Mesendoderm (in vitro differentiated cells): ENCODE measurements at regions not wholly inside any gene's neighbourhood (a gene's known extent, or its start where the extent isn't known, plus 50 kb on each side); places are given as distances from the start of the nearest gene placed in this dataset.

ENCODE experiments used
- DNase-seq: peaks from one replicate; pipeline ENCODE4 v3.0.0; 2013
- H2AK5ac ChIP-seq: 2 replicates; pipeline ENCODE4 v1.6.1; 2013; ENCODE audit warnings: low read length, inconsistent platforms
- H2BK120ac ChIP-seq: 2 replicates; pipeline ENCODE4 v1.6.1; 2013; ENCODE audit warnings: low read depth, mild to moderate bottlenecking, low read length, moderate library complexity, mixed read lengths
- H2BK15ac ChIP-seq: replicated peaks from 2 replicates; pipeline ENCODE4 v1.6.1; 2013; ENCODE audit warnings: low read depth, mild to moderate bottlenecking, moderate library complexity
- H2BK5ac ChIP-seq: 2 replicates; pipeline ENCODE4 v1.6.1; 2013; ENCODE audit warnings: low read length, inconsistent platforms
- H3K18ac ChIP-seq: 2 replicates; pipeline ENCODE4 v1.6.1; 2013; ENCODE audit warnings: mild to moderate bottlenecking, low read length, mixed read lengths
- H3K23ac ChIP-seq: one replicate; pipeline ENCODE4 v1.6.1; 2013; ENCODE audit warnings: low read length
- H3K27ac ChIP-seq: 2 replicates; pipeline ENCODE4 v1.5.1; 2013; ENCODE audit warnings: low read depth, mild to moderate bottlenecking, inconsistent platforms, low read length, moderate library complexity
- H3K27me3 ChIP-seq: 2 replicates; pipeline ENCODE4 v1.6.1; 2013; ENCODE audit warnings: low read length, control low read depth, mild to moderate bottlenecking, inconsistent platforms; ENCODE audit not compliant: insufficient read depth, poor library complexity
- H3K36me3 ChIP-seq: 2 replicates; pipeline ENCODE4 v1.6.1; 2013; ENCODE audit warnings: low read length, inconsistent platforms; ENCODE audit not compliant: control insufficient read depth, insufficient read depth
- H3K4ac ChIP-seq: one replicate; pipeline ENCODE4 v1.6.1; 2013; ENCODE audit warnings: low read depth, mild to moderate bottlenecking, low read length, moderate library complexity
- H3K4me1 ChIP-seq: 2 replicates; pipeline ENCODE4 v1.6.1; 2013; ENCODE audit warnings: low read depth, low read length, inconsistent platforms; ENCODE audit not compliant: control insufficient read depth
- H3K4me2 ChIP-seq: 2 replicates; pipeline ENCODE4 v1.6.1; 2013; ENCODE audit warnings: low read length
- H3K4me3 ChIP-seq: 2 replicates; pipeline ENCODE4 v1.5.1; 2013; ENCODE audit warnings: mild to moderate bottlenecking, low read length
- H3K56ac ChIP-seq: one replicate; pipeline ENCODE4 v1.6.1; 2013; ENCODE audit warnings: low read length
- H3K79me1 ChIP-seq: 2 replicates; pipeline ENCODE4 v1.6.1; 2013; ENCODE audit warnings: low read length, inconsistent platforms
- H3K79me2 ChIP-seq: 2 replicates; pipeline ENCODE4 v1.6.1; 2013; ENCODE audit warnings: mild to moderate bottlenecking, low read length; ENCODE audit not compliant: control insufficient read depth, insufficient read depth
- H3K9ac ChIP-seq: 2 replicates; pipeline ENCODE4 v1.6.1; 2013; ENCODE audit warnings: low read length, inconsistent platforms
- H4K5ac ChIP-seq: one replicate; pipeline ENCODE4 v1.6.1; 2013; ENCODE audit warnings: low read length
- H4K8ac ChIP-seq: one replicate; pipeline ENCODE4 v1.6.1; 2013; ENCODE audit warnings: low read depth, mild to moderate bottlenecking, control low read depth, low read length, moderate library complexity
- WGBS: extraction: QIAGEN DNeasy Blood & Tissue Kit; methylation state at CpG from one replicate; pipeline ENCODE4 v1.1.7; 2013; ENCODE audit warnings: low lambda C conversion rate, missing lambda C conversion rate; ENCODE audit not compliant: insufficient coverage; ENCODE audit errors: extremely low coverage; 5-methylcytosine and 5-hydroxymethylcytosine counted together

DNA sequence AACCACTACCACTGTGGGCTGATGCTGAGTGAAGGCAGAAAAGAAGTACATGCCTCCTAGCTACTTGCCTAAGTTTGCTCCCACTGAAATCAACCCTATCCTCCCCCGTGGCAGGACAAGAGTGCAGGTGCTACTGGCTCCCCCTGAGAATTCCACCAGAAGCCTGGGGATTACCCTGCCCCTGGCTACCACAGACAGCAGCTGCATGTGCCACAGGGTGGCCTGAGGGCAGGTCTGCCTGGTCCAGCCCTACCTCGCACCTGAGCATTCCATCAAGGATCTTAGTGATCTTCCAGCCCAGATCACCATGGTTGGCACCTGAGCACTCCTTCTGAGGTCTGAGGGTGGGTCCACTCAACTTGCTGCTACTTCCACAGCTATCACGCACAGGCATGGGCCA lies 176.4 kb upstream of the SMIM30 start:
- Histone ChIP-seq H3K4me2 (no peak overlapping the region), H3K56ac (no peak overlapping the region), H3K23ac (no peak overlapping the region), H2BK15ac (no peak overlapping the region), H3K4me3 (no peak overlapping the region), H2BK120ac (no peak overlapping the region), H3K27ac (no peak overlapping the region), H3K9ac (no peak overlapping the region), H3K27me3 (no peaks in the 10 kb centered on the region), H4K8ac (no peak overlapping the region), H3K79me2 (no peaks in the 10 kb centered on the region), H4K5ac (no peak overlapping the region), H3K79me1 (no peaks in the 10 kb centered on the region), H3K4me1 (no peaks in the 10 kb centered on the region), H3K4ac (no peak overlapping the region), H2BK5ac (no peak overlapping the region), H2AK5ac (no peak overlapping the region), H3K18ac (no peak overlapping the region), H3K36me3 (no peaks in the 10 kb centered on the region)
- no peak for DNase-seq
- WGBS, result no CpG with 5 or more reads among the region's 3 CpGs

DNA sequence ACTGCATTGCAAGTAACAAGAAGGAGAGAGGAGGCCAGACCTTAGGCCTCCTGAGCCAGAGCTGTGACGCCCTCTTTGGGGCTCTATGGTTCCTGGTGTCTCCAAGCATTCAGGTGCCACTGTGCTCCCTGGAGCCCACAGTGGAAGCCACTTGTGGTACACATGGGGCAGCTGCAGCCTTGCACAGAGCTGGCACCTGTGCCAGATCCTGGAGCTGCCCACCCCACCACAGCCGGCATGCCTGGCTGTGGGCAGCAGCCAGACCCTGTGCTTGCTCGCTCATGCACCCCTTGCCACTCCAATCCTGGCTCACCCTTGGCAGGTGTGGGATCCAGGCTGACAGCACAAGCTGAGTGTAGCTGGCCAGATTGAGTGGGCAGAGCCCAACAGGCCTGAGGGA lies 173.8 kb upstream of the SMIM30 start:
- no peaks in the 10 kb centered on the region for H3K27me3 ChIP-seq
- no CpG with 5 or more reads among the region's 3 CpGs for WGBS
- no peak overlapping the region for H3K56ac ChIP-seq
- no peaks in the 10 kb centered on the region for H3K4me1 ChIP-seq
- H3K4me3 ChIP-seq, result no peak overlapping the region
- H2BK120ac ChIP-seq, result no peak overlapping the region
- no peak overlapping the region for H3K9ac ChIP-seq
- H3K18ac ChIP-seq, result no peak overlapping the region
- no peak overlapping the region for H4K8ac ChIP-seq
- H3K23ac ChIP-seq, result no peak overlapping the region
- no peak overlapping the region for H3K4ac ChIP-seq
- no peak overlapping the region for H4K5ac ChIP-seq
- DNase-seq, result no peak
- H3K27ac ChIP-seq, result no peak overlapping the region
- no peaks in the 10 kb centered on the region for H3K79me1 ChIP-seq
- H2BK15ac ChIP-seq, result no peak overlapping the region
- no peaks in the 10 kb centered on the region for H3K79me2 ChIP-seq
- no peaks in the 10 kb centered on the region for H3K36me3 ChIP-seq
- no peak overlapping the region for H2BK5ac ChIP-seq
- H3K4me2 ChIP-seq, result no peak overlapping the region
- H2AK5ac ChIP-seq, result no peak overlapping the region

DNA sequence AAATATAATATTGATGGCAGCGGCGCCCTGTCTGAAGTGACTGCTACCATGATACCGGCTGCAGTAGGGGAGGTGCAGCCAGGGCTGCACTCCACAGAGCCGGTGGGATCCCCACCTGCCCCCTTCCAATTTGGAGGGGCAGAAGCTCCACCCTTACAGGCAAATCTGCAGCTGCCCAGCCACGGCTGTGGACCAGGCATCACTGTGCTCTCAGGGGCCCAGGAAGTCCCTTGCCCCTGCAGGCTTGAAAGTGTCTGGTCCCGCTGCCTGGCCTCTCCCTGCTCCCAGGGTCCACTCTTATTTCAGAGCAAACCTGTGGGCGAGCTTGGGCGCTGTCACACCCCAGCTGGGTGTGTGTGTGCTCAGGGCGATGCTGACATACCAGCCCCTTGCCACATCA lies 172.7 kb upstream of the SMIM30 start:
- no CpG with 5 or more reads among the region's 9 CpGs for WGBS
- Histone ChIP-seq H2AK5ac (no peak overlapping the region), H3K18ac (no peak overlapping the region)

DNA sequence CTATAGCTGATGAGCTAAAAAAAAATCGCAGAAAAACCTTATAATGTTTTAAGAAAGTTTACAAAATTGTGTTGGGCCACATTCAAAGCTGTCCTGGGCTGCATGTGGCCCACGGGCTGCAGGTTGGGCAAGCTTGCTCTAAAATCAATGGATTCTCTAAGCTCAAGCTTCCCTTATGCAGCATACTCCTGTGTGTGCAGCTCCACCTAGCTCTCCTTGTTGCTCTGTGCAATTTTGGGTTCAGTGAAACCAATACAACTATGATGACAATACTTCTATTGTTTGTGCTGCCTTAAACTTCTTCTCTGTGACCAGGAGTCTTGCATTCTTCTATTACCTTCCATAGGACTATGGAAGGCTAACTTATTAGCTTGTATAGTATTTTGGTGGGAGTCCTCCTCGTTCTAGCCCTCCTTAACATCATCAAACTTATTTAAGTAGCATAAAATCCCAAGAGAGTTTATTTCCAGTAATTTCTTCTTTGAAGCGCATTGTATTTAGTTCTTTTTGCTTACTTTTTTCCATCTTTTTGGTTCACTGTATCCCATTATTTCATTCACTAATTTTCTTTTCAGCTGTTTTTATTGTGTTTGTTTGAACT lies 170.9 kb upstream of the SMIM30 start:
- H2BK120ac ChIP-seq, result no peak overlapping the region

More for the DNA sequence above, 172.7 kb upstream of the SMIM30 start:
- H3K4me1 ChIP-seq, result no peaks in the 10 kb centered on the region
- no peak overlapping the region for H2BK120ac ChIP-seq
- H3K4ac ChIP-seq, result no peak overlapping the region
- H3K4me3 ChIP-seq, result no peak overlapping the region
- no peaks in the 10 kb centered on the region for H3K79me1 ChIP-seq
- H3K23ac ChIP-seq, result no peak overlapping the region
- H3K27ac ChIP-seq, result no peak overlapping the region
- H3K36me3 ChIP-seq, result no peaks in the 10 kb centered on the region
- H4K8ac ChIP-seq, result no peak overlapping the region
- H2BK5ac ChIP-seq, result no peak overlapping the region
- no peak overlapping the region for H3K56ac ChIP-seq
- H3K9ac ChIP-seq, result no peak overlapping the region
- no peak overlapping the region for H2BK15ac ChIP-seq
- no peaks in the 10 kb centered on the region for H3K79me2 ChIP-seq
- no peak for DNase-seq
- no peaks in the 10 kb centered on the region for H3K27me3 ChIP-seq
- H4K5ac ChIP-seq, result no peak overlapping the region
- H3K4me2 ChIP-seq, result no peak overlapping the region

DNA sequence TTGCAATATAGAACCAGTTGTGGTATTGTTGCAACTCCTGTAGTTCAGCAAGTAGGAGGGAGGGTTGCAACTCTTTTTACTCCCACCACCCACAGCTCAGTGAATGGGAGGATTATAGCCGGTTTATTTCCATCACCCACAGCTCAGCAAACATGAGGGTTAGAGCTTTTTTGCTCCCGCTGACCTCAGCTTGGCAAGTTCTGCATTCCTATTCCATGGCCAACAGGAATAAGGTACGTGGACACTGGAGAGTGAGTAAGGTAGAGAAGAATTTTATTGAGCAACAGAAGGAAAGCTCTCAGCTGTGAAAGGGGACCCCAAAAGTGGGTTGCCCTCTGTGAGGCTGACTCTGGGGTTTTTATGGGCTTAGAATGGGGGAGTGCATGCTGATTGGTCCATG lies 167.1 kb upstream of the SMIM30 start:
- Histone ChIP-seq H3K27ac (no peak overlapping the region), H3K79me1 (no peaks in the 10 kb centered on the region), H2AK5ac (no peak overlapping the region), H2BK15ac (no peak overlapping the region), H3K4me1 (no peaks in the 10 kb centered on the region), H3K18ac (no peak overlapping the region), H3K27me3 (no peaks in the 10 kb centered on the region), H3K36me3 (no peaks in the 10 kb centered on the region), H3K79me2 (no peaks in the 10 kb centered on the region), H4K5ac (no peak overlapping the region), H4K8ac (no peak overlapping the region), H3K4ac (no peak overlapping the region), H3K4me2 (no peak overlapping the region), H3K56ac (no peak overlapping the region), H3K23ac (no peak overlapping the region), H2BK120ac (no peak overlapping the region), H3K4me3 (no peak overlapping the region), H2BK5ac (no peak overlapping the region), H3K9ac (no peak overlapping the region)
- no peak for DNase-seq
- no CpG with 5 or more reads among the region's 3 CpGs for WGBS

More for the DNA sequence above, 170.9 kb upstream of the SMIM30 start:
- peak; percentile 68 for DNase-seq
- H2AK5ac ChIP-seq, result no peak overlapping the region
- H4K8ac ChIP-seq, result no peak overlapping the region
- no peaks in the 10 kb centered on the region for H3K4me1 ChIP-seq
- H3K4me3 ChIP-seq, result no peak overlapping the region
- no peak overlapping the region for H3K4me2 ChIP-seq
- no peaks in the 10 kb centered on the region for H3K79me2 ChIP-seq
- H3K9ac ChIP-seq, result no peak overlapping the region
- WGBS, result no CpG with 5 or more reads among the region's 4 CpGs
- H3K27ac ChIP-seq, result no peak overlapping the region
- no peak overlapping the region for H3K18ac ChIP-seq
- H3K27me3 ChIP-seq, result no peaks in the 10 kb centered on the region
- no peak overlapping the region for H2BK15ac ChIP-seq
- H3K23ac ChIP-seq, result no peak overlapping the region
- no peak overlapping the region for H3K4ac ChIP-seq
- no peak overlapping the region for H3K56ac ChIP-seq
- no peaks in the 10 kb centered on the region for H3K79me1 ChIP-seq
- no peak overlapping the region for H2BK5ac ChIP-seq
- H4K5ac ChIP-seq, result no peak overlapping the region
- H3K36me3 ChIP-seq, result no peaks in the 10 kb centered on the region

DNA sequence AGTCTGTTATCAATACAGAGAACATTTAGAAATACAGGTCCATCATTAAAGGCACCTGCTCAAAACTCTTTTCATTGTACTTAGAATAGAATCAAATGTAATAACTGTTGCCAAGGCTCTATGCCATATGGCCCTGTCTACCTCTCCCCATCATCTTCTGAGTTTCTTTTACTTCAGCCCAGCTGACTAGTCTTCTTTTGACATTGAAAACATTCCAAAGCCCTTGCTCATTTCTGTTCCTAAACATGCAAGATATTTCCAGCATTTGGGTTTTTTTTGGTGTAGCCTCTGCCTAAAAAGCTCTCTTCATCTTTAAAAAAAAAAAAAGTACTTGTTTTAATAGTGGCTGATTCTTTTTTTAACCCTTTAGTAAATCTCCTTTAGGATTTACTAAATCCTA lies 165.5 kb upstream of the SMIM30 start:
- Histone ChIP-seq H2BK5ac (no peak overlapping the region), H3K56ac (no peak overlapping the region), H3K4me2 (no peak overlapping the region), H3K79me1 (no peaks in the 10 kb centered on the region), H4K8ac (no peak overlapping the region), H3K27ac (no peak overlapping the region), H4K5ac (no peak overlapping the region), H3K36me3 (no peaks in the 10 kb centered on the region), H3K4ac (no peak overlapping the region), H3K79me2 (no peaks in the 10 kb centered on the region), H2BK120ac (no peak overlapping the region), H2BK15ac (no peak overlapping the region), H3K4me3 (no peak overlapping the region), H3K18ac (no peak overlapping the region), H3K27me3 (no peaks in the 10 kb centered on the region), H3K4me1 (no peaks in the 10 kb centered on the region), H2AK5ac (no peak overlapping the region), H3K23ac (no peak overlapping the region), H3K9ac (no peak overlapping the region)
- DNase-seq, result peak; percentile 25
